ENCODE measurements at regions not wholly inside any gene's neighbourhood (a gene's known extent, or its start where the extent isn't known, plus 50 kb on each side); places are given as distances from the start of the nearest gene placed in this dataset.

GRCh38 chr12:73612551-73612950, 925.1 kb upstream of the ATXN7L3B start:
- TF ChIP-seq CTCF (IDR thresholded peaks at IDR 0.05) (no peak), POLR2A (IDR thresholded peaks at IDR 0.05) (no peak)
- DNase-seq (no peak), ATAC-seq (no peak)
- Histone ChIP-seq H3K4me1 (no peaks in the 10 kb centered on the region), H3K4me3 (no peak overlapping the region), H3K27me3 (no peaks in the 10 kb centered on the region), H3K9me3 (no peaks in the 10 kb centered on the region), H3K27ac (no peak overlapping the region), H3K36me3 (no peaks in the 10 kb centered on the region)
- intact Hi-C loops (cut with DNase I), result no loop called here

DNA sequence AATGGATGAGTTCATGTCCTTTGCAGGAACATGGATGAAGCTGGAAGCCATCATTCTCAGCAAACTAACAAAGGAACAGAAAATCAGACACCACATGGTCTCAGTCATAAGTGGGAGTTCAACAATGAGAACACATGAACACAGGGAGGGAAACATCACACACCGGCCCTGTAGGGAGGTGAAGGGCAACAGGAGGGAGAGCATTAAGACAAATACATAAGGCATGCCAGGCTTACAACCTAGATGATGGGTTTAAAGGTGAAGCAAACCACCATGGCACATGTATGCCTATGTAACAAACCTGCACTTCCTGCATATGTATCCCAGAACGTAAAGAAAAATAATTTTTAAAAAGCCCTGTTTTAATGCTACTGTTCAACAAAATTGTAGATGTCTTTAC, 914.2 kb upstream of the ATXN7L3B start:
- H3K9me3 ChIP-seq, result no peaks in the 10 kb centered on the region
- no peaks in the 10 kb centered on the region for H3K4me1 ChIP-seq
- TF ChIP-seq CTCF (IDR thresholded peaks at IDR 0.05) (no peak), POLR2A (IDR thresholded peaks at IDR 0.05) (no peak)
- no peak overlapping the region for H3K27ac ChIP-seq
- no peaks in the 10 kb centered on the region for H3K27me3 ChIP-seq
- ATAC-seq, result no peak
- no peak overlapping the region for H3K4me3 ChIP-seq
- intact Hi-C loops (cut with DNase I), result no loop called here
- WGBS (ENCODE audit: insufficient coverage, low coverage, low lambda C conversion rate, missing lambda C conversion rate), result 75% methylated on average over 1 of the region's 2 CpGs
- H3K36me3 ChIP-seq, result no peaks in the 10 kb centered on the region
- DNase-seq, result no peak

DNA sequence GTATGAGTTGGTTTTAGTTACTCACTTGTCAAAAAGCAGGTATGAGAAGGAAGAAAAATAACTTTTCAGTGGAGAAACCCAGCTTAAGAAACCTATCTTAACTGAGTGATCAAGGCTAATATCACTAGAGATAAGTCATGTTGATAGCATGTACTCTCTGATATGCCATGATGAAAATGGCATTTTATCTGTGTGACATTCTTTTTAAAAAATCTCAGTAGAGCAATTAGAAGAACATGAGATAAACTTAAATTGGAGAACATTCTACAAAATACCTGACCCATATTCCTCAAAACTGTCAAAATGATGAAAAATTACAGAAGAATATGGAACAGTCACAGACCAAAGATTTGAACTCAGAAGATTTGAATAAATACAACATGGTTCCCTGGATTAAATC, 912.4 kb upstream of the ATXN7L3B start:
- Histone ChIP-seq H3K4me3 (no peak overlapping the region), H3K36me3 (no peaks in the 10 kb centered on the region), H3K4me1 (no peaks in the 10 kb centered on the region), H3K27ac (no peak overlapping the region), H3K9me3 (no peaks in the 10 kb centered on the region), H3K27me3 (no peaks in the 10 kb centered on the region)
- no peak for DNase-seq
- no peak for ATAC-seq
- intact Hi-C loops (cut with DNase I), result no loop called here
- TF ChIP-seq POLR2A (IDR thresholded peaks at IDR 0.05), result no peak

- H3K4me3 ChIP-seq, result no peak overlapping the region
- no peak for DNase-seq
- no peak overlapping the region for H3K27ac ChIP-seq
- WGBS (ENCODE audit: insufficient coverage, low coverage, low lambda C conversion rate, missing lambda C conversion rate), result 72% methylated on average over 5 of the region's 5 CpGs
- intact Hi-C loops (cut with DNase I), result no loop called here
- H3K9me3 ChIP-seq, result no peaks in the 10 kb centered on the region
- H3K36me3 ChIP-seq, result no peaks in the 10 kb centered on the region
- H3K4me1 ChIP-seq, result no peaks in the 10 kb centered on the region
- H3K27me3 ChIP-seq, result no peaks in the 10 kb centered on the region
- ATAC-seq, result no peak
- TF ChIP-seq CTCF (IDR thresholded peaks at IDR 0.05) (no peak), POLR2A (IDR thresholded peaks at IDR 0.05) (no peak)
These were observed 908.5 kb upstream of the ATXN7L3B start for GRCh38 chr12:73629171-73629570.

DNA sequence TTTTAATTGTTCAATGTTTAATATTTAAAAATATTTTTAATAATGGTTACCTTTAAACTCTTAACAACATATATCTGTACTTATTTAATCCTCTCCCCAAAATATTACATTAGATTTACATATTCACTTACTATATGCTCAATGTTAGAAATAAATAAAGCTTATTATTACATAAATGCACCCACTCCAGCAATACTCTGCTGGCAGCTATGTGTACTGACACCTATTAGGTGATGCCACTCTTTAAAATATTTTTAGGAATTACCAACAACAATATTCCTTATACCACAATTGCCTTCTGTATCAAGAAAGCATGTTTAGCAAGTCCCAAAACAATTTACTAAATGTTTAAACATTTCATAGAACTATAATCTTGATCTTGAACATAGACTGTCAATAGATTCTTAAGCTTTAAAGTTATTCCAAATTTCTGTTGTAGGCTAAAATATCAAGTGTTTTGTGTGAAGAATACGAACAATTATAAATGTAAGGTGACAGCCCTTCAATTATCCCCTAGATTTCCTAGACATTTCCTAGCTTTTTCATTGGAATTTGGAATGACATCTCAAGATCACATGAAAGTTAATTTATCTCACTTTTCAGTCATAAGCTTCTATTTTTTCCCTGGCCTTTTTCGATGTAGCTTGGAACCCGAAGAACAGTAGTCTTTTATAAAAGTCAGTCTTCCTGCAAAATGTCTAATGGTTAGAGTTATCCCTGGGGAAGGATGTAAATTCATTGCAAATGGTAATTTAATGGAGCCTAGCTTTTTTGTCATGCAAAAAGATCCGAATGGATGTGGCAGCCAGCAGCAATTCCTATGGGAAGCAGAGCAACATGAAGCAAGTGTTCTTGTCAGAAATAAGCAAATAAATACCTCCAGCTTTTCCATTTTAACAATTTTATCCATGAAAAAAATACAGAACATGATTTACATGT, 907.5 kb upstream of the ATXN7L3B start:
- DNase-seq, result no peak
- no peak overlapping the region for H3K4me3 ChIP-seq
- no peaks in the 10 kb centered on the region for H3K27me3 ChIP-seq
- H3K36me3 ChIP-seq, result no peaks in the 10 kb centered on the region
- no peak for ATAC-seq
- intact Hi-C loops (cut with DNase I), result no loop called here
- H3K9me3 ChIP-seq, result no peaks in the 10 kb centered on the region
- TF ChIP-seq POLR2A (IDR thresholded peaks at IDR 0.05), result no peak
- TF ChIP-seq CTCF (IDR thresholded peaks at IDR 0.05), result no peak
- H3K27ac ChIP-seq, result no peak overlapping the region
- 24% methylated on average over 4 of the region's 4 CpGs for WGBS (ENCODE audit: insufficient coverage, low coverage, low lambda C conversion rate, missing lambda C conversion rate)
- no peaks in the 10 kb centered on the region for H3K4me1 ChIP-seq
